ENCODE measurements at regions not wholly inside any gene's neighbourhood (a gene's known extent, or its start where the extent isn't known, plus 50 kb on each side); places are given as distances from the start of the nearest gene placed in this dataset.

DNA sequence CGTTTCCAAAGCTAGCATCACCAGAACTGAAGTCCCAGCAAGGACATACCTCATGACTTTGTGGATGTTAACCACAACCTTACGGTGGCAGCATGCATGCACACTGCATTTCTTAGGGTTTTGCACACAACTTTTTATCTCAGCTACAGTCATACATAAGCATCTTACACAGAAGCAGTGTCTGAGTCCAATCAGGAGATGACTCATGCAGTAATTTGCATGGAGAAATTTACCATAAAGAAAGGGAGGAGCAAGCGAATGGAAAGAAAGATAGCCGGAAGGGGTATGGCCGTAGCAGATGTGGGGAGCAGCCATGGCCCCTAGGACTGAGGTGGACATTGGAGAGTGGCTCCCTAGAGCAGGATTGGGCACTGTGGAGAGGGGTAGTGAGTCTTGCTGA lies 522.5 kb downstream of the GALR1 start:
- ATAC-seq (ENCODE audit: low FRiP score) = no peak
- no peak for DNase-seq (ENCODE audit: low spot score)
- TF ChIP-seq, protein P1, sequence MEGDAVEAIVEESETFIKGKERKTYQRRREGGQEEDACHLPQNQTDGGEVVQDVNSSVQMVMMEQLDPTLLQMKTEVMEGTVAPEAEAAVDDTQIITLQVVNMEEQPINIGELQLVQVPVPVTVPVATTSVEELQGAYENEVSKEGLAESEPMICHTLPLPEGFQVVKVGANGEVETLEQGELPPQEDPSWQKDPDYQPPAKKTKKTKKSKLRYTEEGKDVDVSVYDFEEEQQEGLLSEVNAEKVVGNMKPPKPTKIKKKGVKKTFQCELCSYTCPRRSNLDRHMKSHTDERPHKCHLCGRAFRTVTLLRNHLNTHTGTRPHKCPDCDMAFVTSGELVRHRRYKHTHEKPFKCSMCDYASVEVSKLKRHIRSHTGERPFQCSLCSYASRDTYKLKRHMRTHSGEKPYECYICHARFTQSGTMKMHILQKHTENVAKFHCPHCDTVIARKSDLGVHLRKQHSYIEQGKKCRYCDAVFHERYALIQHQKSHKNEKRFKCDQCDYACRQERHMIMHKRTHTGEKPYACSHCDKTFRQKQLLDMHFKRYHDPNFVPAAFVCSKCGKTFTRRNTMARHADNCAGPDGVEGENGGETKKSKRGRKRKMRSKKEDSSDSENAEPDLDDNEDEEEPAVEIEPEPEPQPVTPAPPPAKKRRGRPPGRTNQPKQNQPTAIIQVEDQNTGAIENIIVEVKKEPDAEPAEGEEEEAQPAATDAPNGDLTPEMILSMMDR (IDR thresholded peaks at IDR 0.05) = no peak

DNA sequence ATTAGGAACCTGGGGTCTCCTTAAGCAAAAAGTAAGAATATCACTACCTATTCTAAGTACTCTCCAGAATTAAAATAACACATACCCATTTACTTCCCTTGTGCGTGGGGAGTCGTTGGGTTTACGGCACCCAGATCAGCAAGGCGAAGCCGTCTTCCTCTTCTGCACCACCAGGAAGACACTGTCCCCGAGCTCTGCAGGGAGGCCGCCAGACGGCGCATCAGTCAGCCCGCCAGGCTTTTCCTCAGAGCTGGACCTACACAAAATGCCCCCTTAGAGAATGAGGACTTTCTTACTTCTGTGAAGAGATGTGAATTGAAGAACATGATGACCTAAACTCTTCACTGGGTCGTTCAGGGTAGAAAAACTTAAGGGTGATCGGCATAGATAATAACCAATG lies 526.5 kb downstream of the GALR1 start:
- DNase-seq (ENCODE audit: low spot score) = no peak
- TF ChIP-seq, protein P1 (IDR thresholded peaks at IDR 0.05) = no peak
- ATAC-seq (ENCODE audit: low FRiP score) = no peak

DNA sequence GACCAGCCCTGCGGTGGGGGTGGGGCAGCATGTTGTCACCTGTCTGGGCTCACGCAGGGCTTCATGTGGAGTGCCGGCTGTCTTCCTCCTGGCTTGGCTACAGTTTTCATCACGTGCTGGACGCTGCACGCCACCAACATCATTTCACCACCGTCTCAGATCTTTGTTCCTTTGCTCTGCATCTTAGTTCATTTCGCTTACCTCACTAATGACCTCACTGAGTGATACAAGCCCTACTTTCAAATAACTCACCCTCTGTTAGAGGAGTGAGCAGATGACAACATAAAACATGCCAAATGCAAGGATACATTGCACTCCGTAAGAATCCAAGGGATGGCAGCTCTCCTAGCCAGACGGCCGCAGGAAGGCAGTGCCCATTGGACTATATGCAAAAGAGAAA lies 527.5 kb downstream of the GALR1 start:
- TF ChIP-seq, protein P1 (IDR thresholded peaks at IDR 0.05) = no peak
- no peak for DNase-seq (ENCODE audit: low spot score)
- no peak for ATAC-seq (ENCODE audit: low FRiP score)

DNA sequence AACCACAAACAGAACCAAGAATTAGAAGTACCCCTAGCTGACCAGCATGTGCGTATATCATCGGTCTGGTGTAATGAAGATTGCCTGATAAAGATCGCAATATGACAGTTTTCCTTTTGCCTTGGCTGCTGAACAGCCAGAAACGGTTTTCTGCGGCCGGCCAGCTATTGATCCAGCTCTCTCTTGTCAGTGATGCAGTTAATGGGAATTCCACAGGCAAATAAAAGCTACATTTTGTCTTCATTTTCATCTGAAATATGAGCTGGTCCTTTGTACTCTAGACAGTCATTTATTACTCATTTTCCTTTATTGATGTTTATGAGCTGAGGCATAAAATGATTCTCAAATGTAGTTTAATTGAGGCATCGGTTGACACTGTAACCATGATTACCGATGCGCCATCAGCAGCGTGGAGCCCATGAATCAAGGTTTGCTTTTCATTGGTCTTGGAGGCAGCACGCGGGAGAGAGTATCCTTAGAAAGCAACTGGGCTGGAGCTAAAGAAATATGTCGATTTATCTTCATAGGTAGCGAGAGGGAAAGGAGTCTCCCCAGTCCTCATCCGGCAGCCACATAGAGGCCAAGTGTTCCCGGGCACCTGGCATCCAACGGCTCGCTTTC lies 535.2 kb downstream of the GALR1 start:
- ATAC-seq (ENCODE audit: low FRiP score) (no peak), DNase-seq (ENCODE audit: low spot score) (no peak)
- TF ChIP-seq, protein P1 (IDR thresholded peaks at IDR 0.05) = no peak

DNA sequence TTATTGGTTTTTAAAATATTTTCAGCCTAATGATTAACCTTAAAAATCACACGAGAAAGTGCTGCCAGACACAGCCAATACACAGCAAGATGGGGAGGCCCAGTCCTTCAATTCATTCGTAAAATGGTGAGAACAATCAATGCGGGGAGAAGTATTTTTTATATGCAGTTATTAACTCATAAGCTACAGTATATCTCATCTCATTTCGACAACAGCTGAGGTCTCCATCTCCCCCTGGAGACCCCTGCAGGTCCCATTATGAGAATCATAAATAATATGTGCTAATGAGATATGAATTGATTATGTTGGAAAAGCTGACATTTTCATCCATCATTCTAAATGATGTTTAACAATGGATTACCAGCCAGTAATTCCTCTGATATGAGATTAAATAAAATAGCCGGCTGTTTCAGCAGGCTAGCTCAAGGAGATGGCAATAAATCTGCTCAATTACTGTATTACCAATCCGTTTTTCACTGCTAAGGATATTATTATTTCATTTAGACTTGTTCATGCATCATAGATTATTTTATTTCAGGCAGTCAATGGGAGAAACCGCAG lies 535.8 kb downstream of the GALR1 start:
- ATAC-seq (ENCODE audit: low FRiP score) (no peak), DNase-seq (ENCODE audit: low spot score) (no peak)
- TF ChIP-seq, protein P1 (IDR thresholded peaks at IDR 0.05) = no peak

DNA sequence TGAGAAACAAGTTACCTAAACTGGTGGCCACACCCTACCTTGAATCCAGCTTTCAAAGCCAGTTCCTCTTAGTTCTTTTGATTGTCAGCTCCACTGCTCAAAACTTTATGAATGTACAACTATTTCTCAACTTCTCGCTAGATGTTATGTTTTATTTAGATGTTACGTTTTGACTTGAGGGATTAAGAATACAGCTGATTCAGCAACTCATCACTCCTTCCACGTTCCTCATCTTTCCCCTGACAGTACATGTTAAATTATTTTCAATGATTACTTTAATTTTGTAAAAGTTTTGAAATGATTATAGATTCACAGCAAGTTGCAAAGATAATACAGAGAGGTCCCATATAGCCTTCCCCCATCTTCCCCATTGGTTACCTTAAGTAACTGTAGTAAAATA lies 553.4 kb downstream of the GALR1 start:
- TF ChIP-seq, protein P1 (IDR thresholded peaks at IDR 0.05) = no peak
- no peak for DNase-seq (ENCODE audit: low spot score)
- ATAC-seq (ENCODE audit: low FRiP score) = no peak

DNA sequence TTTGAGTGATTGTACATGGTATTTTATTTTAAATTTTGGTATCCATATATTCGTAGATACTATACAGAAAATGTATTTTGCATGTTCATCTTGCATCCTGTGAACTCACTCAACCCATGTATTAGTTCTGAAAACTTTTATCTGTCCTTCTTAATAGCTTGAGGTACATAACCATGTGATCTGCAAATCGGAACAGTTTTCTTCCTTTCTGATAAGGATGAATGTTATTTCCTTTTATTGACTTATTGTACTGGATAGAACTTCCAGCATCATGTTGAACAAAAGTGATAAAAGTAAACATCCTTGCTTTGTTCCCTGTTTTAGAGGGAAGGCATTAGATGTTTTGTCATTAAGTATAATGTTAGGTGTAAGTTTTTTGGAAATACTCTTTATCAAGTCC lies 554.7 kb downstream of the GALR1 start:
- DNase-seq (ENCODE audit: low spot score) = no peak
- TF ChIP-seq, protein P1 (IDR thresholded peaks at IDR 0.05) = no peak

More for the DNA sequence above, 554.7 kb downstream of the GALR1 start:
- ATAC-seq (ENCODE audit: low FRiP score) = no peak

All from omental fat pad (tissue), 3 donors.